DND-41 (cell line): ENCODE measurements at regions not wholly inside any gene's neighbourhood (a gene's known extent, or its start where the extent isn't known, plus 50 kb on each side); places are given as distances from the start of the nearest gene placed in this dataset.

Experiments used
- ATAC-seq: fragments of 200-7000 bp; cut with Tn5 transposase; 3 replicates; pipeline ENCODE4 v1.9.1; 2021; ENCODE audit warnings: low read depth; ENCODE audit not compliant: insufficient read depth
- DNase-seq: peaks from one replicate; pipeline ENCODE4 v3.0.0-alpha.2; 2020
- H2AFZ ChIP-seq: 2 replicates; pipeline ENCODE4 v1.6.0; 2012; ENCODE audit warnings: low read depth, low read length
- H3K27ac ChIP-seq: 2 replicates; pipeline ENCODE4 v1.5.1; 2012; ENCODE audit warnings: low read length, inconsistent platforms
- H3K27me3 ChIP-seq: fragments of 200-600 bp; sonication (generic); 2 replicates; pipeline ENCODE4 v1.6.0; 2012; ENCODE audit warnings: low read length, mild to moderate bottlenecking, inconsistent platforms; ENCODE audit not compliant: insufficient read depth, poor library complexity
- H3K36me3 ChIP-seq: 2 replicates; pipeline ENCODE4 v1.5.1; 2012; ENCODE audit warnings: low read length, inconsistent platforms; ENCODE audit not compliant: insufficient read depth
- H3K4me1 ChIP-seq: 2 replicates; pipeline ENCODE4 v1.5.1; 2012; ENCODE audit warnings: mild to moderate bottlenecking, low read length; ENCODE audit not compliant: insufficient read depth
- H3K4me2 ChIP-seq: 2 replicates; pipeline ENCODE4 v1.6.0; 2012; ENCODE audit warnings: mild to moderate bottlenecking, moderate library complexity, low read length, inconsistent platforms; ENCODE audit not compliant: insufficient read depth
- H3K4me3 ChIP-seq, 2 experiments: fragments of 200-600 bp in 1 of 2; shearing (Covaris generic) in 1 of 2; 2 replicates each; pipeline ENCODE4 v1.5.1; 2012 to 2016; ENCODE audit warnings: inconsistent platforms in 2 of 2, low read length in 2 of 2, mild to moderate bottlenecking in 2 of 2, low read depth in 1 of 2, moderate library complexity in 1 of 2
- H3K79me2 ChIP-seq: 2 replicates; pipeline ENCODE4 v1.6.0; 2012; ENCODE audit warnings: low read length, inconsistent platforms; ENCODE audit not compliant: insufficient read depth
- H3K9ac ChIP-seq: 2 replicates; pipeline ENCODE4 v1.6.0; 2012; ENCODE audit warnings: low read depth, mild to moderate bottlenecking, inconsistent platforms, low read length, moderate library complexity
- H3K9me3 ChIP-seq: 2 replicates; pipeline ENCODE4 v1.5.1; 2012; ENCODE audit warnings: low read length, moderate library complexity, mild to moderate bottlenecking, inconsistent platforms; ENCODE audit not compliant: insufficient read depth, severe bottlenecking
- H4K20me1 ChIP-seq: 2 replicates; pipeline ENCODE4 v1.6.0; 2012; ENCODE audit warnings: low read length; ENCODE audit not compliant: insufficient read depth
- EZH2 ChIP-seq: IDR thresholded peaks from 3 replicates; pipeline ENCODE4 v1.6.1; 2012; ENCODE audit warnings: borderline replicate concordance, low read depth, mild to moderate bottlenecking, moderate library complexity, low read length, inconsistent platforms; ENCODE audit not compliant: severe bottlenecking
- TF ChIP-seq, protein P1 (sequence below): IDR thresholded peaks from 2 replicates; pipeline ENCODE4 v1.5.1; 2012; ENCODE audit warnings: borderline replicate concordance, low read length, moderate library complexity, mild to moderate bottlenecking; ENCODE audit not compliant: poor library complexity, severe bottlenecking; ENCODE audit errors: extremely low read depth

DNA sequence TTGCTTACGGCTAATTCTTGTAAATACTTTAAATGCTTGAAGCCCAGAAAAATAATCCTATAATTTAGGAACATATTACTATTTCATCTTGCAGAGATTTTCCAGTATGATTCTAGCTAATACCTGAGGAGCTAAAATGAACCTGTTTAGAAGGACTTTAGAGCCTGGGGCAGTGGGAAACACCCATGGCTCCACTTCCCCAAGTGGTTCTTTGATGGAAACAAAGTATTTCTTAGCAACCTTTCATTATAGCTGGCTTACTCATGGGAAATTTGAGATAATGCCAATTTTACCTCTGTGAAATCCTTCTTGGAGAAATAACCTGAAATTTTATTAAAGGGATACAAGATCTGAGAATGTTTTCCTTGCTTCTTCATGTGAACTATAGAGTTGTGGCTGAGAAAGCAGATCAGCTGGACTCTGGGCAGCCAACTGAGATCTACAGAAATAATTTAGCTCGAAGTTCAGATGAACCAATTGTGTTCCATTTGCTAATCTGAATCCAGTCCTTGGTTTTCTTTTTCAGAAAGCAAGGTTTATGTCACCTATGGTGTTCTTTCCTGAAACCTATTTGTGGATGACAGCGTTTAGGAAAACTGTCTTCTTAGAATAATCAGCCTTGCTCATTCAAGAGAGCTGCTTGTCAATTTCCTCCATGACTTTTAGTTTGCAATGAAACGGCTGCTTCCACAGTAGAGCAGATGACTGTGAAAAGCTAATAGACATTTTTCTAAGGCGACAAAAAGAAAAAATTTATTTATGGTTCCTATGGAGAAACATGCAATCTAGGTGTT lies 141.8 kb upstream of the CPM start:
- H3K27ac ChIP-seq = no peak overlapping the region
- no peak overlapping the region for H3K9ac ChIP-seq
- no peaks in the 10 kb centered on the region for H3K9me3 ChIP-seq
- no peak for DNase-seq
- no peak overlapping the region for H3K4me2 ChIP-seq
- no peaks in the 10 kb centered on the region for H3K79me2 ChIP-seq
- H3K4me1 ChIP-seq = no peaks in the 10 kb centered on the region
- no peaks in the 10 kb centered on the region for H3K27me3 ChIP-seq
- no peaks in the 10 kb centered on the region for H4K20me1 ChIP-seq
- no peaks in the 10 kb centered on the region for H3K36me3 ChIP-seq
- H2AFZ ChIP-seq = no peak overlapping the region
- no peak for TF ChIP-seq EZH2
- TF ChIP-seq, protein P1, sequence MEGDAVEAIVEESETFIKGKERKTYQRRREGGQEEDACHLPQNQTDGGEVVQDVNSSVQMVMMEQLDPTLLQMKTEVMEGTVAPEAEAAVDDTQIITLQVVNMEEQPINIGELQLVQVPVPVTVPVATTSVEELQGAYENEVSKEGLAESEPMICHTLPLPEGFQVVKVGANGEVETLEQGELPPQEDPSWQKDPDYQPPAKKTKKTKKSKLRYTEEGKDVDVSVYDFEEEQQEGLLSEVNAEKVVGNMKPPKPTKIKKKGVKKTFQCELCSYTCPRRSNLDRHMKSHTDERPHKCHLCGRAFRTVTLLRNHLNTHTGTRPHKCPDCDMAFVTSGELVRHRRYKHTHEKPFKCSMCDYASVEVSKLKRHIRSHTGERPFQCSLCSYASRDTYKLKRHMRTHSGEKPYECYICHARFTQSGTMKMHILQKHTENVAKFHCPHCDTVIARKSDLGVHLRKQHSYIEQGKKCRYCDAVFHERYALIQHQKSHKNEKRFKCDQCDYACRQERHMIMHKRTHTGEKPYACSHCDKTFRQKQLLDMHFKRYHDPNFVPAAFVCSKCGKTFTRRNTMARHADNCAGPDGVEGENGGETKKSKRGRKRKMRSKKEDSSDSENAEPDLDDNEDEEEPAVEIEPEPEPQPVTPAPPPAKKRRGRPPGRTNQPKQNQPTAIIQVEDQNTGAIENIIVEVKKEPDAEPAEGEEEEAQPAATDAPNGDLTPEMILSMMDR = no peak
- ATAC-seq = no peak
- no peak overlapping the region for H3K4me3 ChIP-seq

DNA sequence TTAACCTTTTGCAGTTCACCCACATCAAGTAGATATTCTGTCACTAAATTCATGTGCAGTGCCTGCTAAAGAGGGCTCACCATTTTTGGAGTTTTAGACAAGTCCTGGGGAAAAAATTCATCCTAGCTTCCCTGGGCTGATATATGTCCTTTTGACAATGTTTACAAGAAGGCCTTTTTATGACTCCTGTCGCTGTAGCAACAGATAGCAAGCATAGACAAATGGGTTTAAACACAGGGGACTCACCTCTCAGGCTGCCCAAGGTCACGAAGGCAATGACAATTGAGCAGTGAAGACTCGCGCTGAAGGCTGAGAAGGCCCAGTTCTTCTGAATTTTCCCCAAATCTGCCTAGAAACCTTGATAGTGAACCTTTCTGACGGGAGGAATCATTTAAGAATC lies 150.7 kb upstream of the CPM start:
- Histone ChIP-seq H2AFZ (no peak overlapping the region), H3K4me3 (no peak overlapping the region), H3K36me3 (no peaks in the 10 kb centered on the region), H3K27me3 (no peaks in the 10 kb centered on the region), H3K9me3 (no peaks in the 10 kb centered on the region), H3K4me1 (no peaks in the 10 kb centered on the region), H3K27ac (no peak overlapping the region), H4K20me1 (no peaks in the 10 kb centered on the region), H3K9ac (no peak overlapping the region), H3K4me2 (no peak overlapping the region), H3K79me2 (no peaks in the 10 kb centered on the region)
- DNase-seq (no peak), ATAC-seq (no peak)
- TF ChIP-seq EZH2 = no peak
- TF ChIP-seq, protein P1 = no peak

DNA sequence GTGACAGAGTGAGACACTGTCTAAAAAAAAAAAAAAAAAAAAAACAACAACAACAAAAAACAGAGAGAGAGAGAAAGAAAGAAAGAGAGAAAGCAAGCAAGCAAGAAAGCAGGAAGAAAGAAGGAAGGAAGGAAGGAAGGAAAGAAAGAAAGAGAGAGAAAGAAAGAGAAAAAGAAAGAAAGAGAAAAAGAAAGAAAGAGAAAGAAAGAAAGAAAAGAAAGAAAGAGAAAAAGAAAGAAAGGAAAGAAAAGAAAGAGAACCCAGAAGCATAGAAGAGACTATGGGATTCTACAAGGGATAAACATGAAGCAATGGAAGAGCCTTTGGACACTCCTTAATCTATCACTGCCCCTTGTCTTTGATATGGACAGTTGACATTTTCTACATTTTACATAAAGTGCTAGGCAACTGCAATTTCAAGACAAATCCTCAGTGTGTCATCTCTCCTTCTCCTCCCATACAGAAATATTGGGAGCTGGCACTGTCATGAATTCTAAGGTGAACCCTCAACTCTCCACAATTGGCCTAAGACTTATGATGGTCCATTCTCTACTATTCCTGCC lies 151.9 kb upstream of the CPM start:
- Histone ChIP-seq H3K79me2 (no peaks in the 10 kb centered on the region), H3K9ac (no peak overlapping the region), H2AFZ (no peak overlapping the region), H3K4me2 (no peak overlapping the region), H3K36me3 (no peaks in the 10 kb centered on the region), H4K20me1 (no peaks in the 10 kb centered on the region), H3K9me3 (no peaks in the 10 kb centered on the region), H3K27me3 (no peaks in the 10 kb centered on the region), H3K4me1 (no peaks in the 10 kb centered on the region), H3K4me3 (no peak overlapping the region), H3K27ac (no peak overlapping the region)
- no peak for ATAC-seq
- TF ChIP-seq EZH2 = no peak
- TF ChIP-seq, protein P1 = no peak
- no peak for DNase-seq
